Natural killer cell (primary cell): ENCODE measurements at regions not wholly inside any gene's neighbourhood (a gene's known extent, or its start where the extent isn't known, plus 50 kb on each side); places are given as distances from the start of the nearest gene placed in this dataset.

Source experiments
- ATAC-seq, 3 donors: fragments of 150-1000 bp in 2 of 3; fragments of 200-7000 bp in 1 of 3; cut with Tn5 transposase; 1 replicate in 1 of 3; 2 replicates in 2 of 3; pipeline ENCODE4 v1.10.0; 2021; ENCODE audit warnings: mild to moderate bottlenecking in 2 of 3, moderate library complexity in 2 of 3
- DNase-seq, 2 donors: peaks; one replicate each; pipeline versions ENCODE4 v3.0.0 to v3.0.0-alpha.2; 2013 to 2021; ENCODE audit warnings: mixed read lengths in 1 of 2
- H3K27ac ChIP-seq: one replicate; pipeline ENCODE4 v1.5.1; 2013; ENCODE audit warnings: mild to moderate bottlenecking, low read length
- H3K27me3 ChIP-seq: one replicate; pipeline ENCODE4 v1.6.1; 2013; ENCODE audit warnings: low read length; ENCODE audit not compliant: control insufficient read depth, insufficient read depth
- H3K36me3 ChIP-seq: one replicate; pipeline ENCODE4 v1.6.1; 2013; ENCODE audit warnings: low read length; ENCODE audit not compliant: control insufficient read depth, insufficient read depth
- H3K4me1 ChIP-seq: one replicate; pipeline ENCODE4 v1.6.1; 2013; ENCODE audit warnings: low read length; ENCODE audit not compliant: control insufficient read depth, insufficient read depth
- H3K4me3 ChIP-seq: one replicate; pipeline ENCODE4 v1.5.1; 2013; ENCODE audit warnings: low read length
- H3K9me3 ChIP-seq: one replicate; pipeline ENCODE4 v1.6.1; 2013; ENCODE audit warnings: low read length; ENCODE audit not compliant: control insufficient read depth, insufficient read depth
- H3K27ac Mint-ChIP-seq, 2 donors: one replicate each; pipeline ENCODE4 v1.8.0; 2022; ENCODE audit warnings: mild to moderate bottlenecking in 2 of 2, mixed read lengths in 2 of 2, moderate library complexity in 1 of 2
- H3K27me3 Mint-ChIP-seq, 2 donors: one replicate each; pipeline ENCODE4 v1.8.0; 2022; ENCODE audit warnings: low read depth in 2 of 2, mixed read lengths in 2 of 2
- H3K36me3 Mint-ChIP-seq: one replicate; pipeline ENCODE4 v1.8.0; 2022; ENCODE audit warnings: mixed read lengths
- H3K4me1 Mint-ChIP-seq, 2 donors: one replicate each; pipeline ENCODE4 v1.8.0; 2022; ENCODE audit warnings: mixed read lengths in 2 of 2
- H3K4me3 Mint-ChIP-seq: one replicate; pipeline ENCODE4 v1.8.0; 2022; ENCODE audit warnings: mild to moderate bottlenecking, moderate library complexity, mixed read lengths
- H3K9me3 Mint-ChIP-seq, 2 donors: one replicate each; pipeline ENCODE4 v1.8.0; 2022; ENCODE audit warnings: mixed read lengths in 2 of 2
- CTCF ChIP-seq: fragments of 200-600 bp; IDR thresholded peaks from one replicate; pipeline ENCODE4 v1.8.0; 2022; ENCODE audit warnings: antibody characterized with exemption
- WGBS: methylation state at CpG from one replicate; pipeline ENCODE4 v1.1.7; 2013; ENCODE audit warnings: missing lambda C conversion rate; ENCODE audit not compliant: insufficient coverage; 5-methylcytosine and 5-hydroxymethylcytosine counted together
- intact Hi-C: fragments of 100-400 bp; cut with micrococcal nuclease; formaldehyde crosslinking; loops from one replicate; pipeline ENCODE4 v1.14.2; 2022

- no peak for TF ChIP-seq CTCF
Measured at GRCh38 chr2:592737-593136, 84.5 kb downstream of the TMEM18 start.

DNA sequence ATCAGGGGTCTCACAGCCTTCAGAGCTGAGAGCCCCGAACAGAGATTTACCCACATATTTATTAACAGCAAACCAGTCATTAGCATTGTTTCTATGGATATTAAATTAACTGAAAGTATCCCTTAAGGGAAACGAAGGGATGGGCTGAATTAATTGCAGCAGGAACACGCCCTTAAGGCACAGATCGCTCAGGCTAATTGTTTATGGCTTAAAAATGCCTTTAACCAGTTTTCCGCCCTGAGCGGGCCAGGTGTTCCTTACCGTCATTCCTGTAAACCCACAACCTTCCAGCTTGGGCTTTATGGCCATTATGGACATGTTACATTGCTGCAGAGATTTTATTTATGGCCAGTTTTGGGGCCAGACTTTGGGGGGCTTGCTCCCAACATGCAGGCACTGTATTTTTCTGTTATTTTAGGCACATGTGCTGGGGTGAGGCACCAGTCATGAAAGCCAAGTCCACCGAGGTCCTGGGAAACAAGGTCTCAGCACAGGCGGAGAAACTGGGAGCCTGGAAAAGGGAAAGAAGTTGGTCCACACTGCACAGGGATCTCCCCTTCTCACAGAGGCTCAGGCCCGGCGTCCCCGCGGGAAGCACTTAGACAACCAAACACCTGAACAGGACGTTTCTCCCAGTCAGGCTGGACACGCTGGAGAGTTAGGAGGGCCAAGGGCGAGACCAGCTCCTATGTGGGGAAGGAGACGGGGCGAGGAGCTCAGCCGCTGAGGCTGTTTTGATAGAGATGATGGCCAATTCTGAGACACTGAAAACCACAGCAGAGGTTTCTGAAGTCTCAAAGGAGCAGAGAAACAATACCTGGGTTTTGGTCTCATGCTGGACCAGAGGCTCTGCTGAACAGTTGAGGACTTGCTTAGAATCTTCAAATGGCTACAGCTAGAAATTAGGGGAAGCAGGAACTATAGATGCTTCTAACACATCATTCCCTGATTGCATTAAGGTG, 86.7 kb downstream of the TMEM18 start:
- no peak for DNase-seq
- WGBS = 89% methylated on average over 18 of the region's 19 CpGs
- Mint-ChIP-seq H3K9me3 (no peaks in the 10 kb centered on the region), H3K4me1 (peaks cover 2 to 3% of the 10 kb centered on the region in 2 donors), H3K4me3 (no peak overlapping the region), H3K36me3 (no peaks in the 10 kb centered on the region), H3K27ac (no peak overlapping the region), H3K27me3 (peaks cover 29 to 33% of the 10 kb centered on the region in 2 donors)
- ATAC-seq = no peak
- intact Hi-C loops = no loop called here
- no peak for TF ChIP-seq CTCF
- H3K9me3 ChIP-seq = no peaks in the 10 kb centered on the region
- no peak overlapping the region for H3K4me3 ChIP-seq
- no peak overlapping the region for H3K27ac ChIP-seq
- peaks cover 7% of the 10 kb centered on the region for H3K4me1 ChIP-seq
- no peaks in the 10 kb centered on the region for H3K36me3 ChIP-seq
- peaks cover 8% of the 10 kb centered on the region for H3K27me3 ChIP-seq

More at GRCh38 chr2:592737-593136, 84.5 kb downstream of the TMEM18 start:
- no peaks in the 10 kb centered on the region for H3K9me3 ChIP-seq
- Mint-ChIP-seq H3K9me3 (no peaks in the 10 kb centered on the region), H3K27ac (no peak overlapping the region), H3K36me3 (no peaks in the 10 kb centered on the region), H3K4me3 (no peak overlapping the region), H3K27me3 (peaks cover 29 to 33% of the 10 kb centered on the region in 2 donors), H3K4me1 (no peaks in the 10 kb centered on the region)
- no peak for ATAC-seq
- WGBS = 92% methylated on average over 8 of the region's 8 CpGs
- H3K27ac ChIP-seq = no peak overlapping the region
- peaks cover 2% of the 10 kb centered on the region for H3K27me3 ChIP-seq
- H3K4me1 ChIP-seq = no peaks in the 10 kb centered on the region
- no peak overlapping the region for H3K4me3 ChIP-seq
- H3K36me3 ChIP-seq = no peaks in the 10 kb centered on the region
- DNase-seq = no peak
- intact Hi-C loops = no loop called here

DNA sequence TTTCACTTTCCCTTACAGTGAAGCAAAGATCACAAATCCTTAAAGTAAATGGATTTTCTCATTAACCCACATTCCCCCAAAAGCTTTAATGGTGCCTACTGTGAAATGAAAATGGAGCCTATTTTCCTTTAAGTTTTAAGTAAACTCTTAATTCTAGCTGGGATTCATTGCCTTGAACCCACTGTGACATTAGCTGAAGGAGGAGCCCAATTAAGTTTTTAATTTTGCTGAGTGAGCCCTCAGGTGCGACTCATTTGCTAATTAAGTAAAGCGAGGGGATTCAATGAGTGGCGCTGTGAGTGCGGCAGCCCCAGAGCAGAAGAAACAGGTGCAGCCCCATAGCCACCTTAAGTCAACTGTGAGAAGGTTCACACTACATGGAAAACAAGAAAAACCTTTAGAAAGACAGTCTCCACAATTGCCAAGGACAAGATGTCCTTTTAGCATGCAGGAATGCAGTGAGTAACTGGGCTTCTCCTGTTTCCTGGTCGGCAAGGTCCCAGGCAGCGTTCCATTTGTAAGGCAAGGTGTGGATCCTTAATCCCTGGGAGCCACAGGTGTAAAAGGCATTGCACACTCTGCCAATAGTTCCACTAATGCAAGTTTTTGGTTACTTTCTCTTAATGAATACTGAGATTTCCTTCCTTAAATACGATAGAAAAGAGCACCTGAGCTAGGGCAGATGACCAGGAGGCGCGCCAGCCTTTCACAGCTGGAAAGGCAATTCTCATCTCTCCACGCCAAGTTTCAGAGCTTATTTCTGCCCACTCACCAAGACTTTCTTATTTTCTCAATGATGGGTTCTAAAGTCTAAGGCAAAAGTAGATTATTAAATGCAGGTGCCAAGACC, 87.7 kb downstream of the TMEM18 start:
- intact Hi-C loops = no loop called here
- ATAC-seq = no peak

More for the DNA sequence above, 87.7 kb downstream of the TMEM18 start:
- no peaks in the 10 kb centered on the region for H3K9me3 Mint-ChIP-seq
- H3K9me3 ChIP-seq = no peaks in the 10 kb centered on the region
- H3K4me3 Mint-ChIP-seq = no peak overlapping the region
- H3K4me3 ChIP-seq = no peak overlapping the region
- H3K36me3 Mint-ChIP-seq = no peaks in the 10 kb centered on the region
- no peak overlapping the region for H3K27ac ChIP-seq
- peaks cover 33 to 35% of the 10 kb centered on the region in 2 donors for H3K27me3 Mint-ChIP-seq
- TF ChIP-seq CTCF = no peak
- no peaks in the 10 kb centered on the region for H3K36me3 ChIP-seq
- H3K4me1 ChIP-seq = peaks cover 17% of the 10 kb centered on the region
- WGBS = 93% methylated on average over 10 of the region's 10 CpGs
- H3K4me1 Mint-ChIP-seq = peaks cover 11% of the 10 kb centered on the region in 2 donors
- H3K27ac Mint-ChIP-seq = no peak overlapping the region
- DNase-seq = no peak
- H3K27me3 ChIP-seq = peaks cover 8% of the 10 kb centered on the region
